Germinal center (tissue), 1 donor: ENCODE measurements at regions not wholly inside any gene's neighbourhood (a gene's known extent, or its start where the extent isn't known, plus 50 kb on each side); places are given as distances from the start of the nearest gene placed in this dataset.

Experiments used
- DNase-seq: peaks from one replicate; pipeline ENCODE4 v3.0.0; 2012; ENCODE audit warnings: mixed read lengths, low spot score

DNA sequence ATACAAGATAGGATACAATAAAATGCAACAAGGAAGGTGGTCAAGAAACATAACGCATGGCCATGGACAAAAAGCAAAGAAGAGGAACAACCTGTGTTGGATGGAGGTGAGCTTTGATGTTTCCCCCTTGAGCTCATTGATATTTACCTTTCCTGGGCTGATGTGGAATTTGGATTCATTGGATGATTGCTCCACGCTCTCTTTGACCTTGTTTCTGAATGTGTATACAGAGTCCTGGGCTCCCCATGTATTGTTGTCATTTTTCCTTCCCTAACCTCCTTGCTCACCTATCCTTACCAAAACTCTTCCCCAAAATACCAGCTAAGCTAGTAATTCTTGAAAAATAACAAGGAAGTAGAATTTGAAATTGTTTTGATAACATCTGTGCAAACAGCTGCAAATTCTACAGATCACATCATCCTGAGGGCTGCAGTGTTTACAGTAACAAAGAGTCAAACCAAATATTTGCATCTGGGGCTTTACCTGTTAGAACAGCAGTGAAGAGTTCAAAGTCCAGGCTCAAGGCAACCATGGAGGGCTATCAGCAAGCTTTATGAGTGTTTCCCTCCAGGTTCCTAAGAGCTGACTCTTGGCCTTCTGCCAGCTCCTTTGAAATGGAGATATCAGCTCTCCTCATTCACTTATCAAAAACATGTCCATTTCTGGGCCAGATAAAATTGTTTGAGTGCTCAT, 214.3 kb upstream of the MARCKS start:
- peak; percentile 26 for DNase-seq

- DNase-seq, result no peak
Measured at GRCh38 chr6:113643407-113643770, 213.8 kb upstream of the MARCKS start.

- no peak for DNase-seq
Measured at GRCh38 chr6:113644861-113645575, 212.1 kb upstream of the MARCKS start.

DNA sequence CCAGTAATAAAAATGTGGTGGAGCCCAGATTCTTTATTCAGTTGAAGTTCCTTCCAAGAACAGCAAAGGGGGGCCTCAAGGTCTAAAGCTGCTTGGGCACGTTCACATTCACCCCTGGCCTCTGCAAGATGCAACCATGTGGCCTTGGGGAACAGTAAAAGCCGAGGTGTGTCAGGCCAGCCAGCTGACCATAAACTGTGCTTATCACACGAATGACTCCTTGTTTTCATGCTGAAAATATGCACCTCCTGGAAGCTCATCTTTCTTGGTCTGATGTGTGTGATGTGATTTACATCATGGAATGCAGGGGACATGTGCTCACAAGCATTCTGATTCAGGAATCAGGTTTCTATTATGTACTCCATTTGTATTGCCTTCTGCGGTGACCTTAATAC, 211.6 kb upstream of the MARCKS start:
- DNase-seq, result no peak

- no peak for DNase-seq
Measured at GRCh38 chr6:113645986-113646385, 211.2 kb upstream of the MARCKS start.

- no peak for DNase-seq
Measured at GRCh38 chr6:113646701-113647100, 210.4 kb upstream of the MARCKS start.

DNA sequence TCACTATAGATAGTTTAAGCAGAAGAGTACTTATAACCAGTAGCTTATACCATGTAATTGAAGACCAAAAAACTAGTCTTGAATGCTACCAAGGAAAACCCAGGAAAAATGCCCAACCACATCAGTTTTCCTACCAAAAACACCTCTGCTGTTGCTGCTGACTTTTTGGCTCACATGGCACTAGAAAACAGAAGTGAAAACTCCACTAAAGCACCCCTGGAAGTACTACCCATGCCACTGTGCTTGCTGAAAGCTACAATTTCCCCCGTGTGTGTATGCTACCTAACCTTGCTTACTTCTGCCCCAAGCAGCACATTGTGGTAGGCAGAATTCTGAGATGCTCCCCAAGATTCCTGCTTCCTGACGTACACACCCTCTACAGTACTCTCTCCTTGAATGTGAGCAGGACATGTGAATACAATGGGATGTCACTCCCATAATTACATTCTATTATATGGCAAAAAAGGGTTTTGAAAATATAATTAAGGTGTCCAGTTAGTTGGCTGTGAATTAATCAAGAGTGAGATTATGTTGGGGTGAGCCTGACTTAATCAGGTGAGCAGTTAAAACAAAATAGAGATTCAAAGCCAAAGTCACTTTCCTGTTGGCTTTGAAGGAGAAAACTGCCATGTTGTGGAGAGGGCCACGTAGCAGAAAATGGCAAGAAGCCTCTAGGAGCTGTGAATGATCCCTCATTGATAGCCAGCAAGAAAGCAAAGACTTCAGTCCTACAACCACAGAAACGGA, 209.8 kb upstream of the MARCKS start:
- peak; percentile 27 for DNase-seq

- DNase-seq, result no peak
Measured at GRCh38 chr6:113648698-113649097, 208.4 kb upstream of the MARCKS start.

DNA sequence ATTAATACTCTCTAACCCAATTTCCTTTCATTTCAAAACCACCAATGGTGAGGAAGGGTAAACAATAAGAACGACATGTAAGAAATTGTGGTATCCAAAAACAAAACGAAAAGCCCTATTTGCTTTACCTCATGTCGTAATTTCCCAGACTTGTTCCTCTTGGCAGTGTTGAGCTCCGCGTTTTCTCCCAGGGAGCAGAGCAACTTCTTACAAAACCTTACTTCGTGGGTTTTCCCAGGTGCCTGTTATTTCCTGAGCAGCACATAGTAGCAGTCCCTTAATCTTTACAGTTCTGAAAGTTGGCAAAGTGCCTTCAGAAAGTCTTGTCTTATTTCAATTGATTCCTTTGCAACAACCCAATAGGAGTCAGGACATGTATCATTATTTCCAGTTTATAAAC, 207.9 kb upstream of the MARCKS start:
- DNase-seq, result no peak

- no peak for DNase-seq
Measured at GRCh38 chr6:113649880-113650609, 207.1 kb upstream of the MARCKS start.

DNA sequence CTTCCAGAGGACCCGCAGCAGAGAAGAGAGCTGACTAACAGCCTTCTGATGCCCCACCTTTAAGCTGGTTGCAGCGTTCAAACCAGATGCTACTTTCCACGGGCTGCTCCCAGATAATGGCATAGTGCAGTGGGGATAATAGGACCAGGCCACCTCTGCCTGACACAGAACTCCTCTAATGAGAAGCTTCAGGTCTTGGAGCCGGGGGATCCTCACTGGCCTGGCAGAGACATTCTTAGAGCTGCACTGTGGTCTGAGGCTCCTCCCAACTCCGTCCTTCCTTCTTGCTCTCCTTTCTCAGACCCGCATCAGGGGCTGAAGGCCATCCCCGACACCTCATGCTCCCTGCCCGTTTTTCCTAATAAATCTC, 206.6 kb upstream of the MARCKS start:
- DNase-seq, result no peak

- DNase-seq, result no peak
Measured at GRCh38 chr6:113651120-113651519, 206.0 kb upstream of the MARCKS start.

DNA sequence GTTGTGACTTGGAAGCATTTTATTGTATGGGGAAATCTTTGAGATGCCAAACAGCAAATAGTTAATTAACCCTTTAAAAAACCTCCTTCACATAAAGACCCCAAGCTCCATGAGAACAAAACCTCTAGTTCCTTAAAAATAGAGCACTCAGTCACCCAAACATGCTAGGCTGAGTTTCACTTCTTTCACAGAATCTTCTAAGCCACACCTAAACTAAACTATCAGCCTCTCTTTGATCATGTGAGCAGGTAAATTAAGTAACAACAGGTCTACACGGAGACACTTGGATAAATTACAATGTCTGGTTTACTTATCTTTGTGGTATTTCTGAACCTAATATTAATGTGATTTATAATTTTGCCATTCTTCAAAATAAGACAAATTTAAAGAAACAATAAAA, 205.2 kb upstream of the MARCKS start:
- DNase-seq, result peak; percentile 19

DNA sequence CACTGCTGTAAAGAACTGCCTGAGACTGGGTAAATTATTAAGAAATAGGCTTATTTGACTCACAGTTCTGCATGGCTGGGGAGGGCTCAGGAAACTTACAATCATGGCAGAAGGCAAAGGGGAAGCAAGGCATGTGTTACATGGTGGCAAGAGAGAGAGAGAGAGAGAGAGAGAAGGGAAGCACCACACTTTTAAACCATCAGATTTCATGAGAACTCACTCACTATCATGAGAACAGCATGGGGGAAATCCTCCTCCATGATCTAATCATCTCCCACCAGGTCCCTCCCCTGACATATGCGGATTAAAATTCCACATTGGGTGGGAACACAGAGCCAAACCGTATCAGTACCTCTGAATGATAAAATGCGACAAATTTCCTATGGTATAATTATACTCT, 203.9 kb upstream of the MARCKS start:
- no peak for DNase-seq

DNA sequence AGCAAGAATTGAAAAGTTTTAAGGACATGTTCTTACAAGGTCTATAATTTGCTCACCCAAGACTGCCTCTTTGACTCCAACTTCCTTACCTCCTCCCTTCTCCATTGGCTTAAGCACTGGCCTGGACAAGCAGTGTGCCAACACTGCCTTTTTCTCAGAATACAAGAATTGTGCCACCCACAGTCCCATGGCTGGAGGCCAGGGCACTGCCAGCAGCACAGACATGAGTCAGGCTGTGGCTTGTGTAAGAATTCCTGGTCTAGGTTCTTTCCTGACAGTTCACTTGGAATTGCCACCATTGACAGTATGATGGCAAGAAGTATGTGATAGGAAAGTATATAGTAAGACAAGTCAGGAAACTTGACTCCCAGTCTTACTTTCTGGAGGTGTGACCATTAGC, 202.7 kb upstream of the MARCKS start:
- no peak for DNase-seq

DNA sequence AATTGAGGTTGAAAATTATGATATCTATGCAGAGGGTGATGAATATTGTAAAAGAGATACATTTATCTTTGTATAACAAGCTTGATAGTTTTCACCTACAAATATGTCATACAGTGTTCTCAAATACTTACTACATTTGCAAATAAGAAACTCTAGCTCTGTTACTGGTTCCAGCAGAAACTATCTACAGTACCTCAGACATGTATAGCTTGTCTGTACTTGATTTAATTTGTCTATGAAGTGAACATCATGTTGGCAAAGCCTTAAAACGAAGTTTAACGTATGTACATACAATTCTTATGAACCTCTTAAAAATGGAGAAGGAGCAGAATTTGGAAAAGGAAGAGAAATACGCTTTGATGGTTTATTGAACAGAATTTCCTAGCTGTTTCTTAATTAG, 201.4 kb upstream of the MARCKS start:
- no peak for DNase-seq

DNA sequence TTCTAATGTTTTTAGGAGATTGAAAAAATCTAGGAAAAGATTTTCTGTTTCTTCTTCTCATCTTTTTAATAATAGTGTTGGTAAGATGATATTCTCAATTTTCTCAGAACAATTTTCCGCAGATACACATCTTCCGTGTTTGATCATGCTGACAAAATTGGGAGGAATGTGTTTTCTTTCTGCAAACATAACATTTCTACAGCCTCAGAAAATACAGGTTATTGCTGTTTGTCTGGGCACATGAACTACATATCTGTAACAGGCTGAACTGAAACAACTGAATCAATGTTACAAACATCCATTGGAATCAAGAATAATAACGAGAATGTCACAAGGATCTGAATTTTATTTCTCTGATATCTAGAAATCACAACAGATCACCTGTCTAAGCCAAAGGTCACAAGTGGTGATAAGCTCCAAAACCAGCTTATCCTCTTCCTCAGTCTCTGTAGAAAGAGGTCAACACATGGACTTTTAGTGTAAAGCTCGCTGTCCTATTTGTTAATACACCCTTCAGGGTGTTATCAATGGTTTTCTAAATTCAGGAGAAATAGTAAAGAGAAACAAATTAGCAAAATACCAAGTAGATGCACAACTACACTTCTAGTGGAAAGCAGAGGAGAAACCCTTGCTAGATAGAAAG, 197.3 kb upstream of the MARCKS start:
- DNase-seq, result no peak

DNA sequence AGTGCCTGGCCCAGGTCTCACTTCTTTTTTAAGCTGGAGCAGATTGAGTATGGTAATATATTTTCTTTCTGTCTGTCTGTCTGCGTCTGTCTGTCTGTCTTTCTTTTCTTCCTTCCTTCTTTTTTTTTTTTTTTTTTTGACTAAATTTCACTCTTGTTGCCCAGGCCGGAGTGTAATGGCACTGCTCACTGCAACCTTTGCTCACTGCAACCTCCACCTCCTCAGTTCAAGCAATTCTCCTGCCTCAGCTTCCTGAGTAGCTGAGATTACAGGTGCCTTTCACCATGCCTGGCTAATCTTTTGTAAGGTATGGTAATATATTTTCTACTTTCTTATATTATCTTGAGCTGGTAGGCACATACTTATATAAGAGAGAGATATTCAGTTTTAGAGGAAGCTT, 196.3 kb upstream of the MARCKS start:
- no peak for DNase-seq

DNA sequence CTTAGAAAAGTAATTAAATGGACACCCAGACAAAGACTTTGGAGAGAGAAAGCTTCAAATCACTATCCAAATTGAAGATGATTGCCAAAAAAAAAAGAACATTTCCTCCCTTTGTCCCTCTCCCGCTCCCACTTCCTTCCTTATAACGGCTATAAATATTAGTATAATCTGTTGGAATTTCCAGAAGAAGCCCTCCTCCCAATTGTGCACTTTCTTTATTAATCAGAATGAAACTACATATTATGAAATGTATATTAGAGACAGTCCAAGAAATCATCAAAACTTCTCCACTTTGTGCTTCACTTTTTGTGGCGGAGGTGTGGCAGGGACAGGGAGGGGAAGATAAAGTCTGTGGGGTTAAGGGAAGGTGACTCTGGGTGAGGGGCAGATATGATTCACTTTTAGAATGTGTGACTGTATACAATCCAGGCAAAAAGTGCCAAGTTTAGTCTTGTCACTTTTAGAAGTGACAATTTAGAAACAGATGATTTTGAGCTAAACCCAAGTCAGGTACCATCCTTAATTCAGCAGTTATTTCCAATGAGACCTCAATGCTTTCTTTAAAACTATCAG, 195.0 kb upstream of the MARCKS start:
- no peak for DNase-seq

GRCh38 chr6:113662688-113663333, 194.3 kb upstream of the MARCKS start:
- peak; percentile 23 for DNase-seq

GRCh38 chr6:113664909-113665308, 192.2 kb upstream of the MARCKS start:
- DNase-seq, result no peak
